Epithelial cell of esophagus (primary cell): ENCODE measurements at regions not wholly inside any gene's neighbourhood (a gene's known extent, or its start where the extent isn't known, plus 50 kb on each side); places are given as distances from the start of the nearest gene placed in this dataset.

Experiments
- DNase-seq: peaks from one replicate; pipeline ENCODE4 v3.0.0; 2010; ENCODE audit warnings: low read depth
- H3K4me3 ChIP-seq: 2 replicates; pipeline ENCODE4 v1.5.1; 2011; ENCODE audit warnings: mild to moderate bottlenecking, low read length, control low read depth
- CTCF ChIP-seq: IDR thresholded peaks from 2 replicates; pipeline ENCODE4 v1.5.1; 2011; ENCODE audit warnings: low read depth, mild to moderate bottlenecking, low read length, control low read depth, inconsistent platforms; ENCODE audit not compliant: insufficient read depth; ENCODE audit errors: missing control alignments

DNA sequence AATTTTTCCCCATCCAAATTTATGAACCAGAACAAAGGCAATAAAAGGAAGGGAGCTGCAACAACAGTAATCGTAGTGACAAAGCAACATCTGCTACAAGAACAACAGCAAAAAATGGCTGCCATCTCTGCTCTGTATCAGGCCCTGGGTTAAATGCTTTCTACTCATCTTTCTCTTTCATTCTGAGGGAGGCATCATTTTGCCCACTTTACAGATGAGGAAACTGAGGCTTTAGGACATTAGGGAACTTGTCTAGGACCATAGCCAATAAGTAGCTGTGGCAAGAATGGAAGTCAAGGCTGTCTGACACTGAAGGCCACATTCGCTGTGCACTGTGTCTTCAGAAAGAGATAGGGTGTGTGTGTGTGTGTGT, 192.4 kb upstream of the NUDT4 start:
- no peak overlapping the region for H3K4me3 ChIP-seq
- no peak for DNase-seq
- no peak for TF ChIP-seq CTCF

DNA sequence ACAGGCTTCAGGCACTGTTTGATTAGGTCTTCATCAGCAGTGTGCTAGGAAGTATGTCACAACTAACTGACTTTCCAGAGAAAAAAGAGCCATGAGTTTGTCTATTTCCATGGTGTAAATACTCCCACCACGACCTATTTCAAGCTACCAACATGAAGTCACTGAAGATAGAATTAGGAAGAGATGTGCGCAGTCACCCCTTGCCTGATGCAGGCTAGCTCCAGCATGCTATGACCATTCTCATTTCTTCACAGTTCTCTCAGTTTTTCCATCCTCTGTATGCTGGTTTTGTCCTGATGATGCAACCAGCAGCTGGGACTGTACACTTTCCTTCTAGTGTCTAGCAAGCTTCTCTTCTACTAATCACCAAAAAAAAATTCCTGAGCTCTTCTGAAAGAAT, 191.6 kb upstream of the NUDT4 start:
- no peak for TF ChIP-seq CTCF
- no peak for DNase-seq
- H3K4me3 ChIP-seq: no peak overlapping the region

DNA sequence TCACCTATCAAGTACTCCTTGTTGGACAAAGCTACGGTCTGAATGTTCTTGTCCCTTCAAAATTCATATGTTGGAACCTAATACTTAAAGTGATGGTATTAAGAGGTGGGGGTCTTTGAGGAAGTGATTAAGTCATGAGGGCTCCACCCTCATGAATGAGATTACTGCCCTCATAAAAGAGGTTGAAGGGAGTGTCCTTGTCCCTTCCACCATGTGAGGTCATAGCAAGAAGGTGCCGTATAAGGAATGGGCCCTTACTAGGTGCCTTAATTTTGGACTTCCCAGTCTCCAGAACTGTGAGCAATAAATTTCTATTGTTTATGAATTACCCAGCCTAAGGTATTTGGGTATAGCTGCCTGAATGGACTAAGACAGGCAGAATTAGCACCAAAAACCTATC, 191.1 kb upstream of the NUDT4 start:
- no peak for TF ChIP-seq CTCF
- no peak overlapping the region for H3K4me3 ChIP-seq
- DNase-seq: no peak

GRCh38 chr12:93191423-93191822, 186.3 kb upstream of the NUDT4 start:
- no peak overlapping the region for H3K4me3 ChIP-seq
- TF ChIP-seq CTCF: no peak
- no peak for DNase-seq

- TF ChIP-seq CTCF: no peak
- no peak overlapping the region for H3K4me3 ChIP-seq
- DNase-seq: no peak
These were observed 185.8 kb upstream of the NUDT4 start for GRCh38 chr12:93191956-93192355.

DNA sequence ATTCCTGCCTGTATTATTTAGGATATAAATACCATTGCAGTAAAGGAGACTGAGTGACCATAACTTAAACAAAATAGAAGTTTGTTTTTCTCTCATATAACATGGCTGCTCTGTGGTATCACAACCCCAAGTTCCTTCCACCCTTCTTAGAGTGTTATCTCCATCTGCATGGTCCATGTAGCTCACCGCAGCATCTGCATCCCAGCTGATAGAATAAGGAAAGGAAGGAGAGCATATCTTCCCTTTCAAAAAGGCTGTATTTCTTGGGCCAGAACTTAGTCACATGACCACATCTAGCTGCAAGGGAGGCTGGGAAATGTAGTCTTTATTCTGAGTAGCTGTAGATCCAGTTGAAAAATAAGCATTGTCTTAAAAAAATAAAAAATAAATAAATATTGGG, 184.8 kb upstream of the NUDT4 start:
- DNase-seq: no peak
- no peak for TF ChIP-seq CTCF
- no peak overlapping the region for H3K4me3 ChIP-seq

DNA sequence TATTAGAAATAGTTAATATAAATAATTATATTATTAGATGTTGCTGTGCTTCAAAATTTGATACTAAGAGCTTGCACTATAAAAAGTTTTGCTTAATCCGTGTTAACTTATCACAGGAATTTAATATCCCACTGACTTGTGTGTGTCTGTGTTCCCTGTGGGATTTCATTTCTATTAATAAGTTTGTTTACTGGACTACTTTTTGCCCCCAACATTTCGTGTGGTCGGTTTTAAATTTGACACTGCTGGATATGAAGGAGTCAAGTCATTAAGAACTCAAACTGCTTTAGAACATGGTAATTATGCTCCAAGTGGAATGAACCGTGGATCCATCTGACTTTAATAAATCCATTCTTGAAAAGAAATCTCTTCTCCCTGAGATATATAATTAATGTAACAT, 182.2 kb upstream of the NUDT4 start:
- DNase-seq: no peak
- H3K4me3 ChIP-seq: no peak overlapping the region
- no peak for TF ChIP-seq CTCF
